OCI-LY7 (cell line): ENCODE measurements at regions not wholly inside any gene's neighbourhood (a gene's known extent, or its start where the extent isn't known, plus 50 kb on each side); places are given as distances from the start of the nearest gene placed in this dataset.

Experiments used
- BruUV-seq: library from RNA; stranded (reverse); fragments of 400-500 nt; replicated peaks from 2 replicates; lab custom pipeline; 2021; lab: Mats Ljungman, UMichigan
- CTCF ChIA-PET: fragments of 300-600 bp; sonication (Branson Sonifier 250); formaldehyde crosslinking; loops from one replicate; lab custom pipeline; 2022; ENCODE audit warnings: antibody characterized with exemption; ENCODE audit not compliant: unreplicated experiment; lab: Charles Lee
- POLR2A ChIA-PET: fragments of 300-600 bp; sonication (Branson Sonifier 250); formaldehyde crosslinking; loops from one replicate; lab custom pipeline; 2022; ENCODE audit warnings: antibody characterized with exemption; lab: Charles Lee
- DNase-seq: peaks from one replicate; pipeline ENCODE4 v3.0.0-alpha.2; 2015; ENCODE audit warnings: low spot score
- H2AFZ ChIP-seq: fragments of 200-600 bp; sonication (generic), shearing (Covaris generic); 2 replicates; pipeline ENCODE4 v1.6.1; 2014; ENCODE audit warnings: mild to moderate bottlenecking, antibody characterized with exemption, low read length, moderate library complexity
- H3K27ac ChIP-seq: fragments of 200-600 bp; sonication (generic); 2 replicates; pipeline ENCODE4 v1.5.1; 2014; ENCODE audit warnings: mixed run types, low read depth, mild to moderate bottlenecking, moderate library complexity, low read length, inconsistent platforms; ENCODE audit not compliant: poor library complexity, severe bottlenecking
- H3K36me3 ChIP-seq: fragments of 200-600 bp; sonication (generic); 2 replicates; pipeline ENCODE4 v1.6.1; 2014; ENCODE audit warnings: mild to moderate bottlenecking, antibody characterized with exemption, low read length, moderate library complexity, mixed read lengths; ENCODE audit not compliant: insufficient read depth
- H3K4me1 ChIP-seq: fragments of 200-600 bp; sonication (generic); 2 replicates; pipeline ENCODE4 v1.5.1; 2014; ENCODE audit warnings: mild to moderate bottlenecking, low read length; ENCODE audit not compliant: insufficient read depth, poor library complexity, severe bottlenecking
- H3K4me2 ChIP-seq: fragments of 200-600 bp; sonication (generic); 2 replicates; pipeline ENCODE4 v1.6.1; 2014; ENCODE audit warnings: mild to moderate bottlenecking, low read length
- H3K4me3 ChIP-seq: fragments of 200-600 bp; sonication (generic); 2 replicates; pipeline ENCODE4 v1.5.1; 2014; ENCODE audit warnings: mild to moderate bottlenecking, low read depth, low read length; ENCODE audit not compliant: poor library complexity, severe bottlenecking
- H3K79me2 ChIP-seq: fragments of 200-600 bp; sonication (generic); 2 replicates; pipeline ENCODE4 v1.6.1; 2016; ENCODE audit warnings: low read depth, mild to moderate bottlenecking, low read length, moderate library complexity, mixed read lengths; ENCODE audit not compliant: insufficient read depth
- H3K9me2 ChIP-seq: fragments of 200-600 bp; sonication (generic); 2 replicates; pipeline ENCODE4 v1.6.1; 2016; ENCODE audit warnings: mild to moderate bottlenecking, low read length, mixed read lengths; ENCODE audit not compliant: insufficient read depth
- H3K9me3 ChIP-seq: fragments of 200-600 bp; sonication (generic); 2 replicates; pipeline ENCODE4 v1.6.1; 2014; ENCODE audit warnings: mild to moderate bottlenecking, mixed run types, low read length, mixed read lengths
- H4K20me1 ChIP-seq: fragments of 200-600 bp; sonication (generic); 2 replicates; pipeline ENCODE4 v1.6.1; 2014; ENCODE audit warnings: mild to moderate bottlenecking, antibody characterized with exemption, low read length, moderate library complexity, mixed read lengths; ENCODE audit not compliant: insufficient read depth
- EZH2phosphoT487 ChIP-seq: fragments of 200-600 bp; sonication (generic); IDR thresholded peaks from 2 replicates; pipeline ENCODE4 v1.6.1; 2018; ENCODE audit warnings: low read depth, borderline replicate concordance, mild to moderate bottlenecking, mixed run types, antibody characterized with exemption, low read length, moderate library complexity, mixed read lengths
- intact Hi-C: fragments of 100-400 bp; cut with micrococcal nuclease; formaldehyde crosslinking; loops from one replicate; pipeline ENCODE4 v1.10.0; 2022; ENCODE audit not compliant: unreplicated experiment
- TF ChIP-seq, protein P1 (sequence below): fragments of 200-600 bp; sonication (generic); conservative IDR thresholded peaks from 2 replicates; pipeline ENCODE4 v1.5.1; 2014; ENCODE audit warnings: mild to moderate bottlenecking, antibody characterized with exemption, low read length, moderate library complexity, mixed read lengths

DNA sequence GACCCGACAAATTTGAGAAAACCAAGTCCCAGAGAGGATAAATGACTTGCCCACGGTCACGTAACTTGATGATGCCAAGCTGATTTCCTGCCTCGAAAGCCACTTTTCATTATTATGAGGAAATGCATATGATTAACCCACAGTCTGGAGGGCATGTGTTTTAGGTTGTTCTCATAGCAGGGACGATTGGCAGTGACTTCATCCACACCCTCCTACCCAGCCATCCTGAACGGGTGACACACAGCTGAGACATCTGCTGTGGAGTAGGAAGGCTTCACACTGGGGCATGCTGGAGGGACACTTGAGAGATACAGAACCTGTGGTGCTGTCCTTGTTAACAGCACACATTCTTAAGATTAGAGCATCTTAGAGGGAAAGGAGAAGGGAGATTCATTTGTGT is 65.4 kb upstream of the WDFY2 start:
- H3K36me3 ChIP-seq = no peaks in the 10 kb centered on the region
- H3K4me3 ChIP-seq = no peak overlapping the region
- no peak overlapping the region for H2AFZ ChIP-seq
- no peak overlapping the region for H3K4me2 ChIP-seq
- no peak for DNase-seq
- CTCF ChIA-PET = no interaction called here
- no peaks in the 10 kb centered on the region for H3K9me3 ChIP-seq
- intact Hi-C loops = no loop called here
- POLR2A ChIA-PET = no interaction called here
- H3K27ac ChIP-seq = no peak overlapping the region
- BruUV-seq = no TSS peak
- no peaks in the 10 kb centered on the region for H4K20me1 ChIP-seq
- no peaks in the 10 kb centered on the region for H3K9me2 ChIP-seq
- TF ChIP-seq, protein P1, sequence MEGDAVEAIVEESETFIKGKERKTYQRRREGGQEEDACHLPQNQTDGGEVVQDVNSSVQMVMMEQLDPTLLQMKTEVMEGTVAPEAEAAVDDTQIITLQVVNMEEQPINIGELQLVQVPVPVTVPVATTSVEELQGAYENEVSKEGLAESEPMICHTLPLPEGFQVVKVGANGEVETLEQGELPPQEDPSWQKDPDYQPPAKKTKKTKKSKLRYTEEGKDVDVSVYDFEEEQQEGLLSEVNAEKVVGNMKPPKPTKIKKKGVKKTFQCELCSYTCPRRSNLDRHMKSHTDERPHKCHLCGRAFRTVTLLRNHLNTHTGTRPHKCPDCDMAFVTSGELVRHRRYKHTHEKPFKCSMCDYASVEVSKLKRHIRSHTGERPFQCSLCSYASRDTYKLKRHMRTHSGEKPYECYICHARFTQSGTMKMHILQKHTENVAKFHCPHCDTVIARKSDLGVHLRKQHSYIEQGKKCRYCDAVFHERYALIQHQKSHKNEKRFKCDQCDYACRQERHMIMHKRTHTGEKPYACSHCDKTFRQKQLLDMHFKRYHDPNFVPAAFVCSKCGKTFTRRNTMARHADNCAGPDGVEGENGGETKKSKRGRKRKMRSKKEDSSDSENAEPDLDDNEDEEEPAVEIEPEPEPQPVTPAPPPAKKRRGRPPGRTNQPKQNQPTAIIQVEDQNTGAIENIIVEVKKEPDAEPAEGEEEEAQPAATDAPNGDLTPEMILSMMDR = no peak
- TF ChIP-seq EZH2phosphoT487 = no peak
- H3K4me1 ChIP-seq = no peaks in the 10 kb centered on the region
- no peaks in the 10 kb centered on the region for H3K79me2 ChIP-seq

DNA sequence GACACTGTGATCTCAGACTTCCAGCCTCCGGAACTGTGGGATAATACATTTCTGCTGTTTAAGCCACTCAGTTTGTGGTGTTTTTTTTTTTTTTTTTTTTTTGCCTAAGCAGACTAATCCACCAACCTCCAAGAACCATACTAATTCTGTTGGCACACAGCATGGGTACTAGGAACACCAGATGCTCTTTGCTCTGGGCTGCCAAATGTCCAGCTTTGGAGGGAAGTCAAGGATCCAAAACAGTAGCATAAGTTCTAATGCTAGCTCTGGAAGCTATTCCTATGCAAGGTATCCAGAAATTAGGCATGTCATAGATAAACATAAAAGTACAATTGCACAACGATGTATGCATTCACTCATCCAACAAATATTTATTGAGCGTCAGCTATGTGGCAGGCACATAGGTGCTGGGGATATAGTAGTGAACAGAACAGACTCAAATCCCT is 64.5 kb upstream of the WDFY2 start:
- no TSS peak for BruUV-seq

DNA sequence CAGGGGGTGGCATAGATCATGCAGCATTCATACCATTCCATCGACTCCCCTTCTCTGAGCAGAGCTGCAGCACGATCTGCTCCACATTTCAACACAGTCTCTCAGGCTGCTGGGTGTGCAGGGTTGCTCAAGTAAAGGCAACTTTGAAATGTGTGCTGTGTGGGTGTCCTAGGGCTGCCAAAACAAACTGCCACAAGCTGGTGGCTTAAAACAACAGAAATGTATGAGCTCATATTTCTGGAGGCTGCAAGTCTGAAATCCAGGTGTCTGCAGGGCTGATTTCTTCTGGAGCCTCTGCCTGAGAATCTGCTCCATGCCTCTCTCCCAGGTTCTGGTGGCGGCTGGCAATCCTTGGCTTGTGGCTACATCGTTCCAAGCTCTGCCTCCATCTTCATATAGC is 63.7 kb upstream of the WDFY2 start:
- intact Hi-C loops = no loop called here
- Histone ChIP-seq H3K4me1 (no peaks in the 10 kb centered on the region), H3K9me2 (no peaks in the 10 kb centered on the region), H3K27ac (no peak overlapping the region), H4K20me1 (no peaks in the 10 kb centered on the region), H3K79me2 (no peaks in the 10 kb centered on the region), H3K4me3 (no peak overlapping the region), H3K4me2 (no peak overlapping the region), H3K36me3 (no peaks in the 10 kb centered on the region), H3K9me3 (no peaks in the 10 kb centered on the region), H2AFZ (no peak overlapping the region)
- no TSS peak for BruUV-seq
- TF ChIP-seq EZH2phosphoT487 = no peak
- TF ChIP-seq, protein P1 = no peak
- POLR2A ChIA-PET = no interaction called here
- no peak for DNase-seq
- CTCF ChIA-PET = no interaction called here

More for the DNA sequence above, 64.5 kb upstream of the WDFY2 start:
- no peaks in the 10 kb centered on the region for H3K9me2 ChIP-seq
- no peaks in the 10 kb centered on the region for H3K79me2 ChIP-seq
- no peak overlapping the region for H3K4me2 ChIP-seq
- H3K27ac ChIP-seq = no peak overlapping the region
- no peaks in the 10 kb centered on the region for H3K9me3 ChIP-seq
- no peak overlapping the region for H2AFZ ChIP-seq
- no peaks in the 10 kb centered on the region for H3K36me3 ChIP-seq
- H4K20me1 ChIP-seq = no peaks in the 10 kb centered on the region
- TF ChIP-seq, protein P1 = no peak
- no peak for TF ChIP-seq EZH2phosphoT487
- no peaks in the 10 kb centered on the region for H3K4me1 ChIP-seq
- no peak overlapping the region for H3K4me3 ChIP-seq
- intact Hi-C loops = no loop called here
- DNase-seq = no peak
- ChIA-PET CTCF (no interaction called here), POLR2A (interaction anchor here (0.6 to 0.7 kb wide), 2 partner anchors 123 to 220 kb away, joined by 4 to 5 read pairs; no protein-coding TSS in a partner anchor)
